SU-DHL-6 (cell line): ENCODE measurements at regions not wholly inside any gene's neighbourhood (a gene's known extent, or its start where the extent isn't known, plus 50 kb on each side); places are given as distances from the start of the nearest gene placed in this dataset.
"Not testable (repeated sequence)": the region's sequence is repeated elsewhere in the genome, so short reads cannot be mapped to it uniquely, and the experiment has no call there.

ENCODE experiments used
- H2AFZ ChIP-seq: fragments of 200-600 bp; sonication (generic); 2 replicates; pipeline ENCODE4 v1.6.1; 2014; ENCODE audit warnings: low read depth, mild to moderate bottlenecking, moderate library complexity, mixed read lengths, antibody characterized with exemption, low read length; ENCODE audit not compliant: severe bottlenecking
- H3F3A ChIP-seq: fragments of 200-600 bp; shearing (Covaris generic); 2 replicates; pipeline ENCODE4 v1.6.0; 2016; ENCODE audit warnings: antibody characterized with exemption, mild to moderate bottlenecking; ENCODE audit not compliant: insufficient read depth
- H3K27ac ChIP-seq: fragments of 200-600 bp; sonication (generic); 2 replicates; pipeline ENCODE4 v1.5.1; 2016; ENCODE audit warnings: low read depth, mild to moderate bottlenecking, low read length, moderate library complexity, mixed read lengths
- H3K27me3 ChIP-seq: fragments of 200-600 bp; sonication (generic), shearing (Covaris generic); 2 replicates; pipeline ENCODE4 v1.6.0; 2014; ENCODE audit warnings: mild to moderate bottlenecking, low read length
- H3K36me3 ChIP-seq: fragments of 200-600 bp; sonication (generic); 2 replicates; pipeline ENCODE4 v1.6.1; 2014; ENCODE audit warnings: mild to moderate bottlenecking, low read length, mixed read lengths
- H3K4me2 ChIP-seq: fragments of 300-600, 200-600 bp; shearing (Covaris generic), sonication (generic); 2 replicates; pipeline ENCODE4 v1.6.0; 2014; ENCODE audit warnings: low read length, low read depth, mild to moderate bottlenecking; ENCODE audit not compliant: poor library complexity, severe bottlenecking
- H3K4me3 ChIP-seq: fragments of 200-600 bp; sonication (generic); 2 replicates; pipeline ENCODE4 v1.5.1; 2014; ENCODE audit warnings: antibody characterized with exemption, low read length, mild to moderate bottlenecking, mixed read lengths; ENCODE audit not compliant: insufficient read depth, poor library complexity, severe bottlenecking
- H3K79me2 ChIP-seq: fragments of 200-600 bp; sonication (generic); 2 replicates; pipeline ENCODE4 v1.6.1; 2014; ENCODE audit warnings: mild to moderate bottlenecking, low read length, moderate library complexity; ENCODE audit not compliant: insufficient read depth
- H3K9ac ChIP-seq: fragments of 200-600 bp; sonication (generic); 2 replicates; pipeline ENCODE4 v1.7.0; 2014; ENCODE audit warnings: mild to moderate bottlenecking, low read length
- H3K9me2 ChIP-seq: fragments of 200-600 bp; sonication (generic); replicated peaks from 2 replicates; pipeline ENCODE4 v1.6.1; 2014; ENCODE audit warnings: low read length; ENCODE audit not compliant: insufficient read depth
- H3K9me3 ChIP-seq: fragments of 200-600 bp; sonication (generic); 2 replicates; pipeline ENCODE4 v1.6.1; 2014; ENCODE audit warnings: low read length, mixed read lengths; ENCODE audit not compliant: insufficient read depth
- H4K20me1 ChIP-seq: fragments of 200-600 bp; sonication (generic); 2 replicates; pipeline ENCODE4 v1.6.1; 2014; ENCODE audit warnings: low read depth, mild to moderate bottlenecking, antibody characterized with exemption, low read length, moderate library complexity, mixed read lengths
- EZH2phosphoT487 ChIP-seq: fragments of 200-600 bp; sonication (generic), shearing (Covaris generic); conservative IDR thresholded peaks from 2 replicates; pipeline ENCODE4 v1.6.1; 2018; ENCODE audit warnings: mild to moderate bottlenecking, antibody characterized with exemption, low read length, moderate library complexity, mixed read lengths
- TF ChIP-seq, protein P1 (sequence below): fragments of 200-600 bp; sonication (generic); IDR thresholded peaks from one replicate; pipeline ENCODE4 v1.5.1; 2017; ENCODE audit warnings: antibody characterized with exemption, mild to moderate bottlenecking, low read length, moderate library complexity; ENCODE audit not compliant: insufficient read depth, poor library complexity, severe bottlenecking

DNA sequence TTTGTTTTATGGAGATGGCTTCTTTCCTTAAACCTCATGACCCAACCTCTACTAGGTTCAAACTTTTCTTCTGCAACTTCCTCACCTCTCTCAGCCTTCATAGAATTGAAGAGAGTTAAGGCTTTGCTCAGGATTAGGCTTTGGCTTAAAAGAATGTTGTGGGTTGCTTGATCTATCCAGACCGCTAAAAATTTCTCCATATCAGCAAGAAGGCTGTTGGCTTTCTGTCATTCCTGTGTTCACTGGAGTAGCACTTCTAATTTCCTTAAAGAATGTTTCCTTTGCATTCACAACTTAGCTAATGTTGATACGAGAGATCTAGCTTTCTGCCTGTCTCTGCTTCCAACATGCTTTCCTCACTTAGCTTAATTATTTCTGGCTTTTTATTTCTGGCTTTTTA, 58.1 kb upstream of the KYNU start:
- no peak for TF ChIP-seq EZH2phosphoT487
- TF ChIP-seq, protein P1, sequence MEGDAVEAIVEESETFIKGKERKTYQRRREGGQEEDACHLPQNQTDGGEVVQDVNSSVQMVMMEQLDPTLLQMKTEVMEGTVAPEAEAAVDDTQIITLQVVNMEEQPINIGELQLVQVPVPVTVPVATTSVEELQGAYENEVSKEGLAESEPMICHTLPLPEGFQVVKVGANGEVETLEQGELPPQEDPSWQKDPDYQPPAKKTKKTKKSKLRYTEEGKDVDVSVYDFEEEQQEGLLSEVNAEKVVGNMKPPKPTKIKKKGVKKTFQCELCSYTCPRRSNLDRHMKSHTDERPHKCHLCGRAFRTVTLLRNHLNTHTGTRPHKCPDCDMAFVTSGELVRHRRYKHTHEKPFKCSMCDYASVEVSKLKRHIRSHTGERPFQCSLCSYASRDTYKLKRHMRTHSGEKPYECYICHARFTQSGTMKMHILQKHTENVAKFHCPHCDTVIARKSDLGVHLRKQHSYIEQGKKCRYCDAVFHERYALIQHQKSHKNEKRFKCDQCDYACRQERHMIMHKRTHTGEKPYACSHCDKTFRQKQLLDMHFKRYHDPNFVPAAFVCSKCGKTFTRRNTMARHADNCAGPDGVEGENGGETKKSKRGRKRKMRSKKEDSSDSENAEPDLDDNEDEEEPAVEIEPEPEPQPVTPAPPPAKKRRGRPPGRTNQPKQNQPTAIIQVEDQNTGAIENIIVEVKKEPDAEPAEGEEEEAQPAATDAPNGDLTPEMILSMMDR: no peak
- H2AFZ ChIP-seq: no peak overlapping the region
- H3K27me3 ChIP-seq: no peaks in the 10 kb centered on the region

DNA sequence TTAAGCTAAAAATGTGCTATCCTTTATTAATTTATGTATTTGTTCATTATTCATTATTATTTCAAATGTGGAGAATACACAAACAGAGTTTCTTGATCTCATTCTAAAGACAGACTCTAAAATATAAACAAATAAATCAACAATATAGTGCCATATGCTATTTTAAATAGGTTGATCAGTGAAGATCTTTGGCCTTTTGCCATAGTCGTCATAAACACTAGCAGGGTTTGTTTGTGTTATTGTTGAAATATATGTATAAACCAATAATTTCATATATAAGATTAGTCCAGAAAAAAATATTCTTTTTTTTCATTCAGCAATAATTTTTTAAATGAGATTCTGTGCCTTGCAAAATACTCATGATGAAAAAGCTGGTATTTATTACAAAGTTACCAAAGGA, 62.1 kb upstream of the KYNU start:
- Histone ChIP-seq H4K20me1 (no peaks in the 10 kb centered on the region), H3K9ac (no peak overlapping the region), H3F3A (no peaks in the 10 kb centered on the region), H3K4me2 (no peak overlapping the region), H3K36me3 (0 out of 2 replicates have a peak, but pooled peaks cover 2% of the 10 kb centered on the region), H3K27ac (no peak overlapping the region), H3K4me3 (no peak overlapping the region), H3K27me3 (no peaks in the 10 kb centered on the region), H3K9me2 (no peaks in the 10 kb centered on the region), H3K79me2 (no peaks in the 10 kb centered on the region), H2AFZ (no peak overlapping the region), H3K9me3 (no peaks in the 10 kb centered on the region)
- TF ChIP-seq EZH2phosphoT487: no peak
- TF ChIP-seq, protein P1: no peak

More for the DNA sequence above, 58.1 kb upstream of the KYNU start:
- H3K4me3 ChIP-seq: no peak overlapping the region
- H3K79me2 ChIP-seq: no peaks in the 10 kb centered on the region
- peaks cover 7% of the 10 kb centered on the region; the same call in 1 of the 2 replicates for H3F3A ChIP-seq
- H4K20me1 ChIP-seq: no peaks in the 10 kb centered on the region
- no peaks in the 10 kb centered on the region for H3K9me2 ChIP-seq
- no peak overlapping the region for H3K4me2 ChIP-seq
- H3K27ac ChIP-seq: no peak overlapping the region
- no peak overlapping the region for H3K9ac ChIP-seq
- no peaks in the 10 kb centered on the region for H3K9me3 ChIP-seq
- peaks cover 14% of the 10 kb centered on the region; the same call in 1 of the 2 replicates for H3K36me3 ChIP-seq

DNA sequence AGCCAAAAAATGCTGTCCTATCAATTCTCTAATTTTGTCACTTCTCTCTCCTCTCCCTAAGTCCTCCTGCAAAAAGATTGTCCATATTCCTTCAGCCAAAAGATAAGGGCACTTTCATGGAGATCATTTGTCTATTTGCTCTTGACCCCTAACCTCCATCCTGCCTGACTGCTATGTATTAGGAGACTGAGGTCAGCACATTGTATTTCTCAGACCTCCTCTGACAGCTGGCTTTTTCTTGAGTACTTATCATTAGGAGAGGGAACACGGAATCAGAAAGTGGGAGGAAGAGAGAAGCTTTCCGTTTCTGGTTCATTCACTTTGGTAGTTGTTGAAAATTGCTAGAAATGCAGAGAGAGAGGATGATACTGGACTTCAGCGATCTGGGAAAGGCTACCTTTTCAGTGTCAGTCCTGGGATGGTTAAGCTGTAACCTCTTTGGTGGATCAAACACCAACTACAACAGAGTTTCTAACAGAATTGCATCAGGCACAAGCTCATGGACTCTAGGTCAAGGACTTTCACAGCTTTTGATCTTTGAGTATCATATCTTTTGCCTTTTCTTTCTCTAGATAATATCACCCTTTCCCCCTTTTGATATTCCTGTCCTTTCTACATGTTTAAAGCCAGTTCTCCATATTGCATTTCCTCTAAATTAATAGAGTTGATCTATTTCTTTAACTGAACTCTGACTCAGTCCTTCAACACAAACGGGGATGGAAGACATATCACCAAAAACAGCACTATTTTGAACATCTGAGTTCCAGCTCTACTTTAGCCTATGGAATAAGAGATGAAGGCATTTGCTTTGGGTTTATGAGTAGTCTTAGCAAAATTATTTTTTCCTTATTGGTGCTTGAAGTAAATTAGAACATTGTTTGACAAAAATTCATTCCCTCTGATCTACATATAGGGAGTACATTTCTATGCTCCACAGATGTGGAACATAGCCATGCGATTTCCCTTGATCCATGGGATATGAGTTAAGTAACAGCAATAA, 63.3 kb upstream of the KYNU start:
- H3K36me3 ChIP-seq: 0 out of 2 replicates have a peak, but pooled peaks cover 2% of the 10 kb centered on the region
- no peaks in the 10 kb centered on the region for H3K79me2 ChIP-seq
- H3K4me3 ChIP-seq: no peak overlapping the region
- no peaks in the 10 kb centered on the region for H3K9me2 ChIP-seq
- H3K27ac ChIP-seq: no peak overlapping the region
- H3K4me2 ChIP-seq: no peak overlapping the region
- no peaks in the 10 kb centered on the region for H3K9me3 ChIP-seq
- no peak overlapping the region for H2AFZ ChIP-seq
- H4K20me1 ChIP-seq: no peaks in the 10 kb centered on the region
- H3K27me3 ChIP-seq: no peaks in the 10 kb centered on the region
- no peaks in the 10 kb centered on the region for H3F3A ChIP-seq
- H3K9ac ChIP-seq: no peak overlapping the region
- TF ChIP-seq, protein P1: no peak
- no peak for TF ChIP-seq EZH2phosphoT487

DNA sequence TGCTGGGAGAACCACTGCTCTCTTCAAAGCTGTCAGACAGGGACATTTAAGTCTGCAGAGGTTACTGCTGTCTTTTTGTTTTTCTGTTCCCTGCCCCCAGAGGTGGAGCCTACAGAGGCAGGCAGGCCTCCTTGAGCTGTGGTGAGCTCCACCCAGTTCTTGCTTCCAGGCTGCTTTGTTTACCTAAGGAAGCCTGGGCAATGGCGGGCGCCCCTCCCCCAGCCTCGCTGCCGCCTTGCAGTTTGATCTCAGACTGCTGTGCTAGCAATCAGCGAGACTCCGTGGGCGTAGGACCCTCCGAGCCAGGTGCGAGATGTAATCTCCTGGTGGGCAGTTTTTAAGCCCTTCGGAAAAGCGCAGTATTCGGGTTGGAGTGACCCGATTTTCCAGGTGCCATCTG, 65.8 kb upstream of the KYNU start:
- H3K9ac ChIP-seq, H4K20me1 ChIP-seq, H3K36me3 ChIP-seq, H3K27me3 ChIP-seq, H3F3A ChIP-seq, H3K9me3 ChIP-seq, H3K27ac ChIP-seq, H3K4me2 ChIP-seq, H3K9me2 ChIP-seq, H3K4me3 ChIP-seq, H2AFZ ChIP-seq, H3K79me2 ChIP-seq: not testable (repeated sequence)
